ENCODE measurements at regions not wholly inside any gene's neighbourhood (a gene's known extent, or its start where the extent isn't known, plus 50 kb on each side); places are given as distances from the start of the nearest gene placed in this dataset.
A peak's percentile ranks its signal among the peaks of the same experiment; 100 is the strongest.

GRCh38 chr12:4045786-4046494 lies 172.7 kb upstream of the PARP11 start:
- FAIRE-seq: no peak

- FAIRE-seq: no peak
Measured at GRCh38 chr12:4044736-4045730, 171.8 kb upstream of the PARP11 start.

- no peak for FAIRE-seq
Measured at GRCh38 chr12:4044101-4044500, 170.9 kb upstream of the PARP11 start.

DNA sequence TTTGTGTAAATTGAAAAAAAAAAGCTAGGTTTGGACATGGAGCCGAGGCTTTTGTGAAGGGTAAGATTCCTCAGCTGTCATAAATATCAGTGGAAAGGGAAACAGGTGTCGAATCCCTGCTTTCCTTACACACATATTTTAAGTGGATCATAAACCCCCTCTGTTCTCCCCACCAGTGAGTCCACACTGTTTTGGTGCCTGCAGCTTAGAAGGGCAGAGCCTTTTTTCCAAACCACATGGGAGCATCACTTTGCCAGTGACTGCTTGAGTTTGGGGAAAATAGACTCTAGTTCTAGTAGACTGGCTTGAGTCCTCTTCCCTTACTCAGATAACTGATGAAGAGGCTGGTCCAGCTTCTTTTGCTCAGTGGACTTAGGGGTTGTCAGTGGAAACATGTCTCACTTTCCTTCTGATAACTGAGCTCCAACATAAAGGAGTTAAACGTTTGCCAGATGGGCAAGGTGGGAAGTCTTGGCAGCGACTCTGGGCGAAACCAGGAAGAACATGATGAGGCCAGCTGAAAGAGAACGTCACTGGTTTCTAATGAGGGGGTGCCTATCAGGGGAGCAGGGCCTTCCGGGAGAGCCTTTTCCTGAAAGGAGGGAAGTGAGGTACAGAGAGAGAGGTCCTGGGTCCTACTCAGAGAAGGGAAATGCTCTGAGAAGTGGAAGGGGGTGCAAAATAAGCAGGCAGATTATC lies 168.1 kb upstream of the PARP11 start:
- no peak for FAIRE-seq

DNA sequence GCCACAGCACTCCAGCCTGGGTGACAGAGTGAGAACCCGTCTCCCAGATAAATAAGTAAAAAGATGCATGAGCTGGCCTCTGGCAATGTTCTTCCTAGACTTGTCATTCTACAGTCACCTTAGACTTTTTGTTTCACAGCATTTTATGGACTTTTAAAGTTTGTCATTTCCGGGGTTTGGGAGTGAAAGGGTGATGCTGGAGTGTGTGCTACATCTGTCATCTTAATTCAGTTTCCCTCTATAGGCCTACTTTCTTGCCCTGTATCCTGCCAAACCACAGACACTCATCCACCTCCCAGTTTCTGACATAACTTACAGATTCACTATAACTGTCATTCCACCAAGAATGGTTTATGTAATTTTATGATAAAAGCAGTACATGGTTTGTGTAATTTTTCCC lies 166.7 kb upstream of the PARP11 start:
- FAIRE-seq: no peak

DNA sequence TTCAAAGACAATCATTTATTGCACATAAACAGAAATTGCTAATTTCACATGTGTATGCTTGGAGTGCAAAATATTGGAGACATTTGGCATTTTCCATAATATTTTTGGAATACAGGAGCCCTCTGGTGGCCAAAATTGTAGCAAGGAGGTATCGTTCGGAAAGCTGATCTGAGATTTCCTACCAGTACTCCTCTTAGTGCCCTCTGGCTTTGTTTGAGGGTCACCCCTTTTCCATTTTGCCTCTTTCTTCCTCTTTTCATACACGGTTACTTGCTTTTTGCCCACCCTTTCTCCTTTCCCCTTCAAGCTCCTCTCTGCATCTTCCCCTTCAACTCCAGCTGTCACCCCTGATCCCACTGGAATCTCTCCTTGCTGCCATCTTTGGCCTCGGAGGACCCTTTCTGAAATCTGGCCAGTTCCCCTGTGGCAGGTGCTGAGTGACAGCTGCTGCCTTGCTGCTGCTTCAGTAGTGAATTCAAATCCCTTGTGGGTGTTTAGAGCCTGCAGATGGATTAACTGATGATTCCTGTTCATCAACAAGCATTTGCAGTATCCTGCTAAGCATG lies 164.6 kb upstream of the PARP11 start:
- FAIRE-seq: peak; percentile 68

GRCh38 chr12:4036671-4037271 lies 163.6 kb upstream of the PARP11 start:
- no peak for FAIRE-seq

- no peak for FAIRE-seq
Measured at GRCh38 chr12:4034921-4035320, 161.7 kb upstream of the PARP11 start.

GRCh38 chr12:4032924-4033615 lies 159.9 kb upstream of the PARP11 start:
- no peak for FAIRE-seq

DNA sequence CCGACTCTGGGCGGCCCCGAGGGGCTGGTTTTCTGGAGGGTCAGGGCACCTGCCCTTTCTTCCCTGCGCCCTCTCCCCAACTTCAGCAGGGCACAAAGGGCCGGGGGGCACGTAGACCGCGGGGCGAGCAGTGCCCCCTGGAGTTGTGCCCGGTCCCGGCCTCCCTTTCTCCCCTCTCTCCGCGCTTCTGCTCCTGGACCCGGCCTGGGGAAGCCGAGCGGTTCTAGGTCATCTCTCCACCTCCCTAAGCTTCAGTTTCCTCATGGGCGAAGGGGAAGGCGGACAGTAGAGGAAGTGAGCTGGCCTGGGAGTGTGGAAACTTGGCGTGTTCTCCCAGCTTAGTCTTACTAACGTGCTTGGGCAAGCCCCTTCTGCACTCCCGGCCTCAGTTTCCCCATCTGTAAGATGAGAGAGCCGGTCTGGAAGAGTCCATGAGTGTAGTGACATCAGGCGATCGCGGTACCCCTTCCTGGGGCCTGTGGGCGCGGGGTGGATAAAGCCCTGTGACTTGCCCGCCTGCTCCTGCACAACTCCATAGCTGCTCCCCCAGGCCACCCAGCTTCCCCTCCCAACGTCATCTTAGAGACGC lies 158.6 kb upstream of the PARP11 start:
- no peak for FAIRE-seq

DNA sequence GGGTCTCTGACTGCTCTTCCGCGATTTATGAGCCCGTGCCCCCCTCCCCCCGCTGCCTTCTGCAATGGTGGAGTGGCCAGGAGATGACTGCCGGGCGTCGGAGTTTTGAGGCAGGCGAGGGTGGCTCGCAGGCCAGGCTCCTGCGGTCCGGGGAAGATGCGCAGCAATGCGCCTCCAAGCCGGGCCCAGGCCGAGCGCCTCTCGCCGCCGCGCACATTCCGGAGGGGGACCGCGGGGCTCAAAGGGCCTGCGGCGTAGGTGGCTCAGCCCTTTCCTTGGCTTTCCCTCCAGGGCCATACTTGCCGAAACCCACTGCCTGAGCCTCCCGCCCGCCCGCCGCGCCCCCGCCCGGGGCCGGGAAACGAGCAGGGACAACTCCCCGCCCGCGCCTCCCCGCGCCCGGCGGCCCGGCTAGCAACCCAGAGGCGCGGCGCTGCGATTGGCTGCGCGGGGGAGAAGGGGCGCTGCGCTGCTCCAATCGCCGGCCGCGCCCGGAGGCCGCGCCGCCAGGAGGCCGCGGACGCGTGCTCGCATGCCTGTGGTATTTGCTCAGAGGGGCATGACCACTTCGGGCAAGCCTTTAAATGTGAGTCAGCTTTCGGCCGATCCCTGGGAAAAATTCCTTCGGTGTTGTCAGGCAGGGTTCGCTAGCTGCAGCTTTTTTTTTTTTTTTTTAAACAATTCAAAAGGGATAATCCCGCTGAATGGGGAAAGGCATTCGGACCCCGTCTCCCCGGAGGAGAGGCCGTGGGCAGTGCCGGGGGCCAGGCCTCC lies 157.9 kb upstream of the PARP11 start:
- FAIRE-seq: no peak

GRCh38 chr12:4027412-4027811 lies 154.2 kb upstream of the PARP11 start:
- FAIRE-seq: no peak

DNA sequence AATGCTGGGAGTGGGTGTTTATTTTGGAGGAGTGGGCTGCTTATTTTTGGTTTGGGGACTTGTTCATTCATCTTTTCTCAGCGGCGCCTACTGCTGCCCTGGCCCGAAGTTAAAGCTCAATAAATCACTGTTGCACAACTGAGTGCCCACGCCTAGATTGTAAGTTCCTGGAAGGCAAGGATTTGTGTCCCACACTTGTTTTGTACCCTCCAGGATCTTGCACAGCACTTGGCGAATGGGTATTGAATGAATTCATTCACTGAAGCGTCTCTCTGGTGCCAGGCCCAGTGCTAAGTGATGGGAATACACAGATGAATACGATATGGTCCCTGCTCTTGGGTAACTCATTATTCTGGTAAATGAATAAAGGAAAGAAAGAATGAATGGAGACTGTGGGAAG lies 153.3 kb upstream of the PARP11 start:
- no peak for FAIRE-seq

DNA sequence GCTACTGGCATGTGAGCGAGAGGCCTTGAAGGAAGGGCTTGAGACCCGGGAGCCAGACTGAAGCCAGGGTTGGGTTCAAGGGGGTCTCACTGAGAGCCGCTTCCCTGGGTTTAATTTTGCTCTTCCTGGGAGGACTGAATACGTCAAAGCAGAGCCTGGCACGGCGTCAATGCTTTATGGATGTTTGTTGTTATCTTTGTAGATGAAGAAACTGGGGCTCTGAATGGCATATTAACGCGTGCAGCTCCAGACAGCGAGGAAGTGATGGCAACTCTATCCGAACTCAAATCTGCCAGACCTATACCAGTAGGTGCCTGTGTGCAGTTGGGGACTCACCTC lies 152.8 kb upstream of the PARP11 start:
- no peak for FAIRE-seq

DNA sequence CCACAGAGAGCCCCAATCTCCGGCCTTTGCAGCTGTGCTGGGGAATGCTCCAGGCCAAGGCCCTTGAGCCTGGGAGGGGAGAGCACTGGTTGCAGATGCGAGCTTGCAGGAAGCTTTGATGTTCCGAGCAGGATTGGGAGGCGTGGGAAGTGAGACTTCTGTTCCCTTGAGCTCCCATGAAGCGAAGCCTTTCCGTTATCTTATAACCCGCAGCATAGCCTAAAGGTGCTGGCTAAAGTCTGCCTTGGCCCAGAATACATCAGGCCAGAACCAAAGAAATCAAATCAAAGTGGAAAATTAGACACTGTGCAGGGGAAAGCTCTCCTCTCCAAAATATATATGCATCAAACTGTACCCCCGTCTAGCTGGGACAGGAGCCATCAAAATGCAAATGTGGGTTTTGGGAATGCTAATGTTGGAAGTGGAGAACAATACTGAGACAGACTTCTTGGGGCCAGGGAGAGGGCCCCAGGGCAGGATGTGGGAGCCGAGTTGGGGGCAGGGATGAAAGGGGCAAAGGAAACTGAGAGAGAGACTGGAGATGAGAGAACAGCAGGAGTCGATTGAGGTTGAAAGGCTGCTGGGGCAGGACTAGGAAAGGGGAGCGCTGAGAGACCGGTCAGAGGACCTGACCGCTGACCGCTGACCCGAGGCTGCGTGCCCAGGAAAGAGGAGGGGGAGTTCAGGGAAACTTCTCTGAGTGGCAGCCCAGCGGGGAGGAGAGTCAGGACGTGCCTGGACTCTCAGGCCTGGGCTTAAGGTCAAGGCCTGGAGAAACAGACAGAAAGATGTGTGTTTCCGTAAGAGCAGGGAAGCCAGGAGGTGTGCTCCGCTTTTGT lies 152.2 kb upstream of the PARP11 start:
- no peak for FAIRE-seq

DNA sequence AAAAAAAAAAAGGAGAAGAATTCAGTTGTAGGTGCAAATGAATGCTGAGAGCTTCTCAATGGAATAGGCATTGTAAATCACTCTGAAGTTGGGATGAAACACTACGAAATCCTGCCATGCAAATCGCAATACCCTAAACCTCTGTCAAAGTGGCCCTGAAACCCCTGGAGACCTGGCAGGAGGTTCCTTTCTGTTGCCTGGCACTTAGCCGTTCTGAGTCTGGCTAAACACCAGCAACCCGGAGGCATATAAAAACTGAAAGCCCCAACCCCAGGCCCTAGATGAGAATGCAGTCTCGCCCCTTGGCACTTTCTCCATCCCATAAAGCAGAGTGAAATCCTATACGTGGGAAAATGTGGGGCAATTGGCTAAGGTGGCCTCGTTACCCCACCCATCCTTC lies 151.5 kb upstream of the PARP11 start:
- FAIRE-seq: no peak

DNA sequence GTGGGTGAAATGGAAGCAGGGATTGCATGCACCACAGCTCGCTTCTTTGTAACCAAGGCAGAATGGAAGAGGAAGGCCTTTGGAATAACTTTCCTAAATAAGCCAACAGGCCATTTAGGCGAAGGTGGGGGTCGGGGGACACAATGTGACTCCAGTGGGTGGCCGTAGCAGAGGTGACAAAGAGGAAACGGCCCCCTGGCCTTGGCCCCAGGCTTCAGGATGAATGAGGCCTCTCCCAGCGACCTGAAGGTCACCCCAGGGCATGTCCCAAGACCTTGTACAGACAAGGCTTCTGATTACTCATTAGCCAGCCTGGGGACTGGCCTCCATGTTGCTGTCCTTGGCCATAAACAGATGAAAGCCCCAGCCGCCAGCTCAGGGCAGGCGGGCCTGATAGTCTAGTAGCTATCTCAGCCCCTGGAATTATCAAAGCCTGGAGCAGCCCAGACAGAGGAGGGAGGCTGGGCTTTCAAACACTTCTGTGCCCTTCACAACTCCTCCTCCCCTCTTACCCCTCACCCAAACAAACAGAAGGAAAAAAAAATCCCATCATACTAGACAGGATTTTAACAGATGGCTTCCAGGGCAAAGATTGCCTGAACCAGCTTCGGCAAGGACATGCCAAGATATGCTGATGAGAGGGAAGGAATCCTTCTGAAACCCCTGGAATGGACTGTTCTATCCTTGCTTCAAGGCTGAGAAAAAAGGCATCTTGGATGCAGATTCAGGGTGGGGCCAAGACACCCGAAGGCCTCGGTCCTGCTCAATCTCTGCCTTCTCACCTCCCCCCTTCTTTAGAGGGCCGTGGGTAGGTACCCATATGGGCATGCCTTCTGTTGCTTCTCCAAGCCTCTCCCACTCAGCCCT lies 142.3 kb upstream of the PARP11 start:
- FAIRE-seq: no peak

- no peak for FAIRE-seq
Measured at GRCh38 chr12:4014858-4015224, 141.6 kb upstream of the PARP11 start.

GRCh38 chr12:4014444-4014843 lies 141.2 kb upstream of the PARP11 start:
- no peak for FAIRE-seq

Measured in A204.1 (cell line).